PC-3 (cell line): ENCODE measurements at regions not wholly inside any gene's neighbourhood (a gene's known extent, or its start where the extent isn't known, plus 50 kb on each side); places are given as distances from the start of the nearest gene placed in this dataset.

Source experiments
- ATAC-seq: fragments of 200-7000 bp; cut with Tn5 transposase; 2 replicates; pipeline ENCODE4 v1.9.1; 2020; ENCODE audit warnings: mild to moderate bottlenecking, moderate library complexity
- BruUV-seq: library from RNA; stranded (reverse); fragments of 400-500 nt; replicated peaks from 2 replicates; lab custom pipeline; 2021; lab: Mats Ljungman, UMichigan
- CTCF ChIA-PET: fragments of 300-600 bp; sonication (Branson Sonifier 250); formaldehyde crosslinking; loops from one replicate; lab custom pipeline; 2022; ENCODE audit warnings: antibody characterized with exemption; lab: Charles Lee
- POLR2A ChIA-PET: fragments of 300-600 bp; sonication (Branson Sonifier 250); formaldehyde crosslinking; loops from one replicate; lab custom pipeline; 2022; ENCODE audit warnings: antibody characterized with exemption; ENCODE audit not compliant: unreplicated experiment; lab: Charles Lee
- DNase-seq: peaks from one replicate; pipeline ENCODE4 v3.0.0-alpha.2; 2015
- H2AFZ ChIP-seq: fragments of 300-600 bp; sonication (generic); 2 replicates; pipeline ENCODE4 v1.6.0; 2016; ENCODE audit warnings: antibody characterized with exemption, low read length
- H3F3A ChIP-seq: fragments of 300-600 bp; sonication (generic); one replicate; pipeline ENCODE4 v1.6.0; 2017; ENCODE audit warnings: antibody characterized with exemption, low read length, control low read depth, mild to moderate bottlenecking; ENCODE audit not compliant: unreplicated experiment
- H3K27ac ChIP-seq: fragments of 300-600 bp; sonication (generic); 2 replicates; pipeline ENCODE4 v1.5.1; 2016; ENCODE audit warnings: mild to moderate bottlenecking, low read length
- H3K27me3 ChIP-seq: fragments of 300-600 bp; sonication (generic); 2 replicates; pipeline ENCODE4 v1.6.1; 2016; ENCODE audit warnings: low read length, mixed read lengths
- H3K36me3 ChIP-seq: fragments of 300-600 bp; sonication (generic); 2 replicates; pipeline ENCODE4 v1.6.1; 2016; ENCODE audit warnings: low read depth, mixed run types, low read length, mixed read lengths
- H3K4me1 ChIP-seq: fragments of 300-600 bp; sonication (generic); 2 replicates; pipeline ENCODE4 v1.5.1; 2016; ENCODE audit warnings: low read length; ENCODE audit not compliant: insufficient read depth
- H3K4me2 ChIP-seq: fragments of 300-600 bp; sonication (generic); 2 replicates; pipeline ENCODE4 v1.6.0; 2016; ENCODE audit warnings: low read length
- H3K4me3 ChIP-seq: fragments of 300-600 bp; sonication (generic); 2 replicates; pipeline ENCODE4 v1.5.1; 2016; ENCODE audit warnings: mild to moderate bottlenecking, low read length, mixed read lengths
- H3K79me2 ChIP-seq: fragments of 300-600 bp; sonication (generic); 2 replicates; pipeline ENCODE4 v1.6.1; 2017; ENCODE audit warnings: low read length, mixed read lengths
- H3K9ac ChIP-seq: fragments of 300-600 bp; sonication (generic); 2 replicates; pipeline ENCODE4 v1.6.0; 2016; ENCODE audit warnings: mild to moderate bottlenecking, low read length
- H3K9me2 ChIP-seq: fragments of 300-600 bp; sonication (generic); replicated peaks from 2 replicates; pipeline ENCODE4 v1.6.1; 2016; ENCODE audit warnings: mixed run types, low read length, mixed read lengths
- H3K9me3 ChIP-seq: fragments of 300-600 bp; sonication (generic); 2 replicates; pipeline ENCODE4 v1.6.1; 2016; ENCODE audit warnings: low read length, mixed read lengths
- H4K20me1 ChIP-seq: fragments of 300-600 bp; sonication (generic); 2 replicates; pipeline ENCODE4 v1.6.1; 2016; ENCODE audit warnings: low read length, mixed read lengths
- EZH2 ChIP-seq: fragments of 300-600 bp; sonication (generic); IDR thresholded peaks from one replicate; pipeline ENCODE4 v1.6.1; 2017; ENCODE audit warnings: antibody characterized with exemption, mild to moderate bottlenecking, low read length; ENCODE audit not compliant: unreplicated experiment
- EZH2phosphoT487 ChIP-seq: fragments of 300-600 bp; sonication (generic); IDR thresholded peaks from 2 replicates; pipeline ENCODE4 v1.6.1; 2018; ENCODE audit warnings: mild to moderate bottlenecking, antibody characterized with exemption, low read length, borderline replicate concordance
- intact Hi-C: fragments of 100-400 bp; cut with micrococcal nuclease; formaldehyde crosslinking; loops from 2 replicates; pipeline ENCODE4 v1.9.0; 2023
- TF ChIP-seq, protein P1 (sequence below): fragments of 300-600 bp; sonication (generic); conservative IDR thresholded peaks from 2 replicates; pipeline ENCODE4 v1.5.1; 2017; ENCODE audit warnings: antibody characterized with exemption, low read depth, mild to moderate bottlenecking, low read length

GRCh38 chr12:4822572-4822971 lies 87.1 kb upstream of the KCNA1 start:
- no TSS peak for BruUV-seq
- Histone ChIP-seq H3K9me2 (no peaks in the 10 kb centered on the region), H3K79me2 (no peaks in the 10 kb centered on the region), H3K9me3 (no peaks in the 10 kb centered on the region), H3K4me1 (no peaks in the 10 kb centered on the region), H3F3A (no peaks in the 10 kb centered on the region), H3K4me3 (no peak overlapping the region), H4K20me1 (no peaks in the 10 kb centered on the region), H3K27ac (no peak overlapping the region), H3K4me2 (no peak overlapping the region), H3K9ac (no peak overlapping the region), H3K36me3 (no peaks in the 10 kb centered on the region), H2AFZ (no peak overlapping the region), H3K27me3 (peaks cover 18% of the 10 kb centered on the region)
- TF ChIP-seq EZH2phosphoT487, result no peak
- no peak for TF ChIP-seq EZH2
- TF ChIP-seq, protein P1, sequence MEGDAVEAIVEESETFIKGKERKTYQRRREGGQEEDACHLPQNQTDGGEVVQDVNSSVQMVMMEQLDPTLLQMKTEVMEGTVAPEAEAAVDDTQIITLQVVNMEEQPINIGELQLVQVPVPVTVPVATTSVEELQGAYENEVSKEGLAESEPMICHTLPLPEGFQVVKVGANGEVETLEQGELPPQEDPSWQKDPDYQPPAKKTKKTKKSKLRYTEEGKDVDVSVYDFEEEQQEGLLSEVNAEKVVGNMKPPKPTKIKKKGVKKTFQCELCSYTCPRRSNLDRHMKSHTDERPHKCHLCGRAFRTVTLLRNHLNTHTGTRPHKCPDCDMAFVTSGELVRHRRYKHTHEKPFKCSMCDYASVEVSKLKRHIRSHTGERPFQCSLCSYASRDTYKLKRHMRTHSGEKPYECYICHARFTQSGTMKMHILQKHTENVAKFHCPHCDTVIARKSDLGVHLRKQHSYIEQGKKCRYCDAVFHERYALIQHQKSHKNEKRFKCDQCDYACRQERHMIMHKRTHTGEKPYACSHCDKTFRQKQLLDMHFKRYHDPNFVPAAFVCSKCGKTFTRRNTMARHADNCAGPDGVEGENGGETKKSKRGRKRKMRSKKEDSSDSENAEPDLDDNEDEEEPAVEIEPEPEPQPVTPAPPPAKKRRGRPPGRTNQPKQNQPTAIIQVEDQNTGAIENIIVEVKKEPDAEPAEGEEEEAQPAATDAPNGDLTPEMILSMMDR, result no peak
- DNase-seq (no peak), ATAC-seq (no peak)
- ChIA-PET CTCF (no interaction called here), POLR2A (no interaction called here)
- intact Hi-C loops, result no loop called here

GRCh38 chr12:4824380-4824779 lies 85.3 kb upstream of the KCNA1 start:
- H3K4me2 ChIP-seq, result no peak overlapping the region
- TF ChIP-seq EZH2 (no peak), EZH2phosphoT487 (no peak)
- TF ChIP-seq, protein P1, result no peak
- no peak overlapping the region for H3K4me3 ChIP-seq
- ChIA-PET POLR2A (no interaction called here), CTCF (no interaction called here)
- no peak overlapping the region for H3K27ac ChIP-seq
- H3K27me3 ChIP-seq, result peaks cover 20% of the 10 kb centered on the region
- H3K4me1 ChIP-seq, result no peaks in the 10 kb centered on the region
- no peaks in the 10 kb centered on the region for H3K36me3 ChIP-seq
- no peak overlapping the region for H3K9ac ChIP-seq
- intact Hi-C loops, result no loop called here
- no peaks in the 10 kb centered on the region for H3F3A ChIP-seq
- DNase-seq (peak; percentile 35), ATAC-seq (no peak)
- H4K20me1 ChIP-seq, result no peaks in the 10 kb centered on the region
- no peaks in the 10 kb centered on the region for H3K9me2 ChIP-seq
- no peak overlapping the region for H2AFZ ChIP-seq
- no TSS peak for BruUV-seq
- H3K9me3 ChIP-seq, result no peaks in the 10 kb centered on the region
- H3K79me2 ChIP-seq, result no peaks in the 10 kb centered on the region

GRCh38 chr12:4825011-4825858 lies 84.5 kb upstream of the KCNA1 start:
- POLR2A ChIA-PET, result no interaction called here
- Histone ChIP-seq H3K36me3 (no peaks in the 10 kb centered on the region), H3K9ac (no peak overlapping the region), H2AFZ (no peak overlapping the region), H3K27ac (no peak overlapping the region), H4K20me1 (no peaks in the 10 kb centered on the region), H3K27me3 (peaks cover 20% of the 10 kb centered on the region), H3K9me2 (no peaks in the 10 kb centered on the region), H3K79me2 (no peaks in the 10 kb centered on the region), H3K4me2 (no peak overlapping the region), H3K9me3 (no peaks in the 10 kb centered on the region), H3K4me3 (no peak overlapping the region), H3F3A (no peaks in the 10 kb centered on the region), H3K4me1 (no peaks in the 10 kb centered on the region)
- TF ChIP-seq, protein P1, result no peak
- no peak for TF ChIP-seq EZH2
- TF ChIP-seq EZH2phosphoT487, result no peak
- CTCF ChIA-PET, result no interaction called here
- no TSS peak for BruUV-seq
- ATAC-seq (no peak), DNase-seq (no peak)
- intact Hi-C loops, result no loop called here
